HEK293 (cell line): ENCODE measurements at regions not wholly inside any gene's neighbourhood (a gene's known extent, or its start where the extent isn't known, plus 50 kb on each side); places are given as distances from the start of the nearest gene placed in this dataset.

ENCODE experiments used
- CTCF ChIA-PET: fragments of 350-600 bp; formaldehyde crosslinking; extraction: SDS; loops from one replicate; lab custom pipeline; 2021; ENCODE audit warnings: antibody characterized with exemption; lab: Yijun Ruan, JAX
- POLR2A ChIA-PET: fragments of 300-600 bp; formaldehyde crosslinking; extraction: SDS; loops from one replicate; lab custom pipeline; 2020; ENCODE audit warnings: antibody characterized with exemption, inconsistent platforms; lab: Yijun Ruan, JAX
- H3K27ac ChIP-seq: fragments of 200-500 bp; sonication (Bioruptor generic); 2 replicates; pipeline ENCODE4 v1.5.1; 2014; ENCODE audit warnings: low read depth, low read length, control low read depth, inconsistent platforms; ENCODE audit errors: extremely low read depth
- H3K36me3 ChIP-seq, 2 experiments: fragments of 200-500 bp in 1 of 2; sonication (Bioruptor generic) in 1 of 2; 1 replicate in 1 of 2; 2 replicates in 1 of 2; pipeline ENCODE4 v1.5.1; 2014 to 2017; ENCODE audit warnings: inconsistent platforms in 2 of 2, low read length in 2 of 2; ENCODE audit not compliant: control insufficient read depth in 2 of 2, insufficient read depth in 1 of 2
- H3K4me1 ChIP-seq: fragments of 200-500 bp; sonication (Bioruptor generic); 2 replicates; pipeline ENCODE4 v1.5.1; 2014; ENCODE audit warnings: mild to moderate bottlenecking, low read length, inconsistent platforms; ENCODE audit not compliant: control insufficient read depth, insufficient read depth
- H3K4me3 ChIP-seq: 2 replicates; pipeline ENCODE4 v1.5.1; 2011; ENCODE audit warnings: low read depth, mild to moderate bottlenecking, control low read depth, low read length, moderate library complexity
- H3K9me3 ChIP-seq: fragments of 200-500 bp; sonication (Bioruptor generic); 2 replicates; pipeline ENCODE4 v1.5.1; 2014; ENCODE audit warnings: low read depth, low read length, inconsistent platforms; ENCODE audit not compliant: control insufficient read depth, insufficient read depth
- GLIS2 ChIP-seq: fragments of 450-650 bp; formaldehyde crosslinking; IDR thresholded peaks from 2 replicates; pipeline ENCODE4 v1.5.1; 2016; ENCODE audit warnings: missing biosample characterization, missing genetic modification characterization
- HOXA7 ChIP-seq: sonication (generic); formaldehyde crosslinking; IDR thresholded peaks from 2 replicates; pipeline ENCODE4 v1.8.1; 2022; ENCODE audit warnings: missing genetic modification reagents, borderline replicate concordance
- PRDM10 ChIP-seq: fragments of 450-650 bp; formaldehyde crosslinking; IDR thresholded peaks from 2 replicates; pipeline ENCODE4 v1.5.1; 2016; ENCODE audit warnings: missing biosample characterization, missing genetic modification characterization
- PRDM2 ChIP-seq: fragments of 450-650 bp; formaldehyde crosslinking; IDR thresholded peaks from 2 replicates; pipeline ENCODE4 v1.5.1; 2016; ENCODE audit warnings: missing biosample characterization, missing genetic modification characterization, borderline replicate concordance
- TCF7L2 ChIP-seq: IDR thresholded peaks from 2 replicates; pipeline ENCODE4 v1.6.1; 2011; ENCODE audit warnings: low read depth, mild to moderate bottlenecking, inconsistent platforms, low read length, moderate library complexity, borderline replicate concordance
- ZBTB11 ChIP-seq: fragments of 450-650 bp; formaldehyde crosslinking; conservative IDR thresholded peaks from 2 replicates; pipeline ENCODE4 v1.5.1; 2016; ENCODE audit warnings: low read depth, missing biosample characterization, missing genetic modification characterization
- ZBTB17 ChIP-seq: fragments of 450-650 bp; formaldehyde crosslinking; IDR thresholded peaks from 2 replicates; pipeline ENCODE4 v1.5.1; 2016; ENCODE audit warnings: missing biosample characterization, missing genetic modification characterization
- ZNF140 ChIP-seq: fragments of 450-650 bp; formaldehyde crosslinking; IDR thresholded peaks from 2 replicates; pipeline ENCODE4 v1.5.1; 2016; ENCODE audit warnings: missing biosample characterization, missing genetic modification characterization
- ZNF157 ChIP-seq: fragments of 450-650 bp; formaldehyde crosslinking; IDR thresholded peaks from 2 replicates; pipeline ENCODE4 v1.5.1; 2016; ENCODE audit warnings: missing biosample characterization, missing genetic modification characterization
- ZNF311 ChIP-seq: fragments of 450-650 bp; formaldehyde crosslinking; IDR thresholded peaks from 2 replicates; pipeline ENCODE4 v1.5.1; 2017; ENCODE audit warnings: missing biosample characterization, missing genetic modification characterization, borderline replicate concordance
- ZNF324 ChIP-seq: fragments of 450-650 bp; formaldehyde crosslinking; IDR thresholded peaks from 2 replicates; pipeline ENCODE4 v1.5.1; 2016; ENCODE audit warnings: missing biosample characterization, missing genetic modification characterization
- ZNF423 ChIP-seq: fragments of 450-650 bp; formaldehyde crosslinking; IDR thresholded peaks from 2 replicates; pipeline ENCODE4 v1.5.1; 2016; ENCODE audit warnings: missing biosample characterization, missing genetic modification characterization
- ZNF521 ChIP-seq: fragments of 450-650 bp; formaldehyde crosslinking; IDR thresholded peaks from 2 replicates; pipeline ENCODE4 v1.5.1; 2017; ENCODE audit warnings: missing biosample characterization, mild to moderate bottlenecking, missing genetic modification characterization
- ZNF530 ChIP-seq: fragments of 450-650 bp; formaldehyde crosslinking; IDR thresholded peaks from 2 replicates; pipeline ENCODE4 v1.5.1; 2016; ENCODE audit warnings: low read depth, missing biosample characterization, missing genetic modification characterization
- ZNF549 ChIP-seq: fragments of 450-650 bp; IDR thresholded peaks from 2 replicates; pipeline ENCODE4 v1.5.1; 2018; ENCODE audit warnings: missing biosample characterization, missing genetic modification characterization, mild to moderate bottlenecking, inconsistent platforms, moderate library complexity
- ZNF639 ChIP-seq: fragments of 450-650 bp; formaldehyde crosslinking; IDR thresholded peaks from 2 replicates; pipeline ENCODE4 v1.5.1; 2016; ENCODE audit warnings: missing biosample characterization, missing genetic modification characterization
- ZNF660 ChIP-seq: fragments of 450-650 bp; IDR thresholded peaks from 2 replicates; pipeline ENCODE4 v1.5.1; 2018; ENCODE audit warnings: missing biosample characterization, mild to moderate bottlenecking, missing genetic modification characterization
- ZNF670 ChIP-seq: fragments of 450-650 bp; formaldehyde crosslinking; IDR thresholded peaks from 2 replicates; pipeline ENCODE4 v1.5.1; 2016; ENCODE audit warnings: missing biosample characterization, missing genetic modification characterization, low read depth
- ZNF776 ChIP-seq: fragments of 450-650 bp; formaldehyde crosslinking; IDR thresholded peaks from 2 replicates; pipeline ENCODE4 v1.5.0; 2017; ENCODE audit warnings: missing biosample characterization, missing genetic modification characterization, borderline replicate concordance

GRCh38 chr4:38469410-38469809 lies 194.6 kb upstream of the KLF3 start (continued):
- TF ChIP-seq PRDM2 (tag by site-specific recombination) (no peak), ZNF311 (tag by site-specific recombination) (no peak)

DNA sequence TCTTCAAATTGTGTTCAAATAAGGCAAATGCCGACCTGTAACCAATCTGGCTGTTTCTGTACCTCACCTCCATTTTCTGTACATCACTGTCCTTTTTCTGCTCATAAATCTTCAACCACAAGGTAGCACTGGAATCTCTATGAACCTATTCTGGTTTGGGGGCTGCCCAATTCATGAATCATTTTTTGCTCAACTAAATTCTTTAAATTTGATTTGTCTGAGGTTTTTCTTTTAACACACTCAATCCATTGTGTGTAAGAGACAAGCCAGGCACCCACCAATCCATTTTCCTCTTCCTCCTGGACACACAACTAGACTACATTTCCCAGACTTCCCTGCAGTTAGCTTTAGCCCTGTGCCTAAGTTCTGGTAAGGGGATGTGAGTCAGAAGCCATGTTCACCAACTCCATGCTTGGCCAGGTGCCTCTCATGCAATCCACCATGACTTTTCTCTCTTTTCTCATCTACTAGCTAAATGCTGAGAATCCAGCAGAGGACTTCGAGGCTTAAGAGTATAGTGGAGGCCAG lies 193.2 kb upstream of the KLF3 start:
- H3K27ac ChIP-seq: no peak overlapping the region
- CTCF ChIA-PET: interaction anchor here (0.7 kb wide), 1 partner anchor 151 kb away, joined by 4 read pairs; no protein-coding TSS in a partner anchor
- POLR2A ChIA-PET: no interaction called here
- no peaks in the 10 kb centered on the region for H3K36me3 ChIP-seq
- no peak overlapping the region for H3K4me3 ChIP-seq
- H3K9me3 ChIP-seq: no peaks in the 10 kb centered on the region
- no peak for TF ChIP-seq ZNF530 (tag by site-specific recombination)
- no peak for TF ChIP-seq ZNF776
- TF ChIP-seq ZNF670 (tag by site-specific recombination): no peak
- no peak for TF ChIP-seq ZNF660
- TF ChIP-seq ZNF549 (tag by site-specific recombination): peak; percentile 94
- TF ChIP-seq ZNF521 (tag by site-specific recombination): no peak
- no peak for TF ChIP-seq GLIS2 (tag by site-specific recombination)
- no peak for TF ChIP-seq ZNF639 (tag by site-specific recombination)
- TF ChIP-seq, all 188 proteins: peak for 1
- H3K4me1 ChIP-seq: no peaks in the 10 kb centered on the region

DNA sequence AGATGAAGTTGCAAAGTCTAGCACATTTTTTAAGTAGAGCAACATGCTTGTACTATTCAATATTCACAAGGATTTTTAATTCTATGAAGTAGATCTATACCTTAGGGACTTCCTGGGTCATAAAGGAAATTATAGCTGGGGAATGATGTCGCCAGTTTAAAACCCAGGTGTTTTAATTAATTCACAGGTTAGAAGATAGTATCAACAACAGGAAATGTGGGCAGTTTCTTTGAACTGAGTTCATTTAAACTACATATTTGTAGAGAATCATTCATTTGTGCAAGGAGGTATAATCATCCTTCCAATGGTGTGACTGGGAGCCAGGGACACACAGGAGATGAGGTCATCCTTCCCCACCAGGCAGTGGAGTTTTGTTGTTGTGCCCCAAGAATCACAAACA lies 181.3 kb upstream of the KLF3 start:
- Histone ChIP-seq H3K27ac (no peak overlapping the region), H3K36me3 (no peaks in the 10 kb centered on the region), H3K4me1 (no peaks in the 10 kb centered on the region), H3K9me3 (no peaks in the 10 kb centered on the region), H3K4me3 (no peak overlapping the region)
- ChIA-PET CTCF (interaction anchor here (0.5 kb wide), 1 partner anchor 17 kb away, joined by 4 read pairs; no protein-coding TSS in a partner anchor), POLR2A (no interaction called here)
- TF ChIP-seq ZNF140 (tag by site-specific recombination) (no peak), HOXA7 (no peak), ZBTB17 (tag by site-specific recombination) (no peak), ZNF157 (no peak), PRDM10 (tag by site-specific recombination) (no peak), ZBTB11 (tag by site-specific recombination) (no peak), TCF7L2 (no peak), ZNF423 (no peak), ZNF324 (tag by site-specific recombination) (no peak)
